Endometrium (tissue), 2 donors: ENCODE measurements at regions not wholly inside any gene's neighbourhood (a gene's known extent, or its start where the extent isn't known, plus 50 kb on each side); places are given as distances from the start of the nearest gene placed in this dataset.
"Not testable (repeated sequence)": the region's sequence is repeated elsewhere in the genome, so short reads cannot be mapped to it uniquely, and the experiment has no call there.

Experiments used
- FAIRE-seq: peaks from 2 replicates; lab custom pipeline; 2012; peaks lifted over from hg19 to GRCh38; lab: Jason Lieb, UNC
- donor health status: control.
- donor health status: control.

- FAIRE-seq: no peak
Measured at GRCh38 chr2:234374150-234374508, 122.8 kb downstream of the ARL4C start.

GRCh38 chr2:234373481-234374149 is 123.3 kb downstream of the ARL4C start:
- FAIRE-seq: no peak

- no peak for FAIRE-seq
Measured at GRCh38 chr2:234373060-234373459, 123.8 kb downstream of the ARL4C start.

GRCh38 chr2:234372506-234372905 is 124.4 kb downstream of the ARL4C start:
- no peak for FAIRE-seq

- FAIRE-seq: no peak
Measured at GRCh38 chr2:234368861-234369261, 128.0 kb downstream of the ARL4C start.

- FAIRE-seq: no peak
Measured at GRCh38 chr2:234366891-234367290, 130.0 kb downstream of the ARL4C start.

GRCh38 chr2:234364661-234365060 is 132.2 kb downstream of the ARL4C start:
- FAIRE-seq: no peak

GRCh38 chr2:234363647-234364294 is 133.1 kb downstream of the ARL4C start:
- no peak for FAIRE-seq

- peak; percentile 78 for FAIRE-seq
Measured at GRCh38 chr2:234363011-234363487, 133.8 kb downstream of the ARL4C start.

GRCh38 chr2:234360313-234360975 is 136.4 kb downstream of the ARL4C start:
- FAIRE-seq: not testable (repeated sequence)

- FAIRE-seq: no peak
Measured at GRCh38 chr2:234357666-234358065, 139.2 kb downstream of the ARL4C start.

GRCh38 chr2:234355808-234356365 is 141.0 kb downstream of the ARL4C start:
- FAIRE-seq: no peak

- no peak for FAIRE-seq
Measured at GRCh38 chr2:234355021-234355720, 141.7 kb downstream of the ARL4C start.

- no peak for FAIRE-seq
Measured at GRCh38 chr2:234352270-234352669, 144.6 kb downstream of the ARL4C start.

- FAIRE-seq: not testable (repeated sequence)
Measured at GRCh38 chr2:234351866-234352265, 145.0 kb downstream of the ARL4C start.

- no peak for FAIRE-seq
Measured at GRCh38 chr2:234348081-234348480, 148.8 kb downstream of the ARL4C start.

GRCh38 chr2:234345921-234346320 is 151.0 kb downstream of the ARL4C start:
- no peak for FAIRE-seq

- no peak for FAIRE-seq
Measured at GRCh38 chr2:234344012-234344411, 152.9 kb downstream of the ARL4C start.

- FAIRE-seq: no peak
Measured at GRCh38 chr2:234343372-234343771, 153.5 kb downstream of the ARL4C start.

- no peak for FAIRE-seq
Measured at GRCh38 chr2:234341306-234341985, 155.4 kb downstream of the ARL4C start.

GRCh38 chr2:234339501-234339900 is 157.4 kb downstream of the ARL4C start:
- FAIRE-seq: no peak

- no peak for FAIRE-seq
Measured at GRCh38 chr2:234339011-234339410, 157.9 kb downstream of the ARL4C start.
